Stimulated activated CD8-positive, alpha-beta memory T cell treated with anti-CD3 and anti-CD28 coated beads, Interleukin-4, amount 100 ng/mL, for 4 hours (primary cell): ENCODE measurements at regions not wholly inside any gene's neighbourhood (a gene's known extent, or its start where the extent isn't known, plus 50 kb on each side); places are given as distances from the start of the nearest gene placed in this dataset.
A peak's percentile ranks its signal among the peaks of the same experiment; 100 is the strongest.

Experiments used
- DNase-seq, 2 donors: peaks; one replicate each; pipeline ENCODE4 v3.0.0-alpha.2; 2020; ENCODE audit warnings: low read depth in 2 of 2, low spot score in 1 of 2

DNA sequence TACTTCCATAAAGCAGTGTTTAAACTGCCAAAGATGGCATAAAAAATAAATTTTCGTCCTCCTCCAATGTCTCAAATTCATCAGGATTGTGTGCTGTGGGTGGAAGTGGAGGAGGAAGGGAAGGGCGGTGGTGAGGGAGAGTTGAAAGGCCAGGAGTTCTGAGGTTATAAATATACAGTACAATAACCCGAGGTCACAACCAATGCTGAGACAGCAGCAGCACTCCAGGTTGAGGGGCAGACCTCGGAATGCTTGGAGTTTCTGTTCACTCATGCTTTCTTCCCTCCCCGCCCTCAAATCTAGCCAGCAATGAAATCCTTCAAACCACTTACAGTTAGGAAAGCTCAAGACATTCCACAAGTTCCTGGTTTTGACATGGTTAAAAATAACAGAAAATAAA, 134.0 kb upstream of the SMAD1 start:
- no peak for DNase-seq

DNA sequence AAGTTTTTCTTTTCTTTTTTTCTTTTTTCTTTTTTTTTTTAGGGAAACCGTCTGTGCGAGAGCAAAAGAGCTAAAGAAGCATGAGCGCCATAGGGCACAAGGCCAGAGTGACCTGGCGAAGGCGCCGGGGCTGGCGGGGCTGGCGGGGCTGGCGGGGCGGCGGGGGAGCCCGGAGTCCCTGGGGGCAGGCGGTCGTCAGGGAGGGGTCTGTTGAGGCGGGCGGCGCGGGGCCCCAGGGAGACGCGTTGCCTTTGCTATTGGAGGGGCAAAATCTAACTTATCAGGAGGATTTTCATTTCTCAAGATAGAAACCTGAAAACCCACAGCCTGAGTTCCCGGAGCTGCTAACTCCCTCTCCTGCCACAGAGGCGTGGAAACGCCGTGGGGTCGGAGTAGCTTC, 135.6 kb upstream of the SMAD1 start:
- no peak for DNase-seq

DNA sequence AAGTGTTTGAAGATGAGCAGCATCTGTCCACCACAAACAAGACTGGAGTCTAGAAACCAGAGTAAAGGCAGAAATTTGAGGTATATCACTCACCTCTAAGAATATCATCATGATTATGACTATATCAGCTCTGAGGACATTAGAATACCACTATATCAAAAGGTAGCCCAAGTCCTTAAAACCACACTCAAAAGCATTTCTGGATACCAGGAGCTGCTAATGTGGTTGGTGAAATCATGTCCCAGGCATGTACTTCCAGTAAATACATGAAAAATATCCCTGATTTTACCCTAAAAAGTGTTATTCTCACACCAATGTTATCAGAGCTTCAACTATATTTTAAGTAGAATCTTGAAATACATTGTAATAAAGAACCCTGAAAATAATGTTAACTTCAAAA, 136.3 kb upstream of the SMAD1 start:
- DNase-seq = no peak

DNA sequence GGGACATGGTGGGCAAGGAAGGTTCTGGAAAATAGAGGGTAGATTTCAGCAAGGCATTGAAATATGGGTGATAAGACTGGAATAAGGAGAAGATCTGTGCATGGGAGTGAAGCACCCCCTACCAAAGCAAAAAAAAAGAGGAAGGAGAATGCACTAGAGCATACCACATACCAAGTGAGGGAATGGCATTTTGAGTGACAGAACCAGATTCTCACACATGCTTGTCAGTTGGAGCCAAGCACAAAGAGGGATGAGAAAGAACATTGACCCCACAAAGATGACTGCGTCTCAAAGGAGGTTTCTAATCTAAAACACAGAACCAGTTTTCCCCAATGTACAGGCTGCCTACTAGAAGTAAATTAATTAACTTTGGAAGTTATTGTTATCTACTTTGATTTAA, 140.3 kb upstream of the SMAD1 start:
- DNase-seq = no peak

DNA sequence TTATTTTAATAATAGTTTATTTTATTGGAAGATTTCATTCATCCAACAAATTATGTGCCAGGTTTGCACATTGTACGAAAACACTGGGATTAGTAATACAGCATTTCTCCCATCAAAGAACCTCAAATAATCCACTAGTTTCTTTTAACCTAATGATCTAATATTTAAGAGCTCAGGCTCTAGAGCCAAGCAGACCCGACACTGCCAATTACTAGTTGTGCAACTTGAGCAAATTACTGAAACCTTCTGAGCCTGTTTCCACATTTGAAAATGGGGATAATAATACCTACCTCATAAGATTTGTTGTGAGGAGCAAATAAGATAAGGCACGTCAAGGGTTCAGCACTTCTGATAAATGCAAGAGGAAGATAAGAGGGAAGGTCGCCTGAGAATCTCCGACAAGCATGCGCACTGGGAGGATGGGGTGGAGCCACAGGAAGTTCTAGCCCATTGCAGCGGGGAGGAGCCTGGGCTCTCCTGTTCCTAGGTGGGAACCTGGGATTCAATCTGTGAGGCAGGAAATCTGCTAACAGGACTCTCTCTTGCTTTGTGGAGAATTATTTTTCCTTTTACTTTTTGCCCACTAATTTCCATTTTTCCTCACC, 141.5 kb upstream of the SMAD1 start:
- DNase-seq = no peak

DNA sequence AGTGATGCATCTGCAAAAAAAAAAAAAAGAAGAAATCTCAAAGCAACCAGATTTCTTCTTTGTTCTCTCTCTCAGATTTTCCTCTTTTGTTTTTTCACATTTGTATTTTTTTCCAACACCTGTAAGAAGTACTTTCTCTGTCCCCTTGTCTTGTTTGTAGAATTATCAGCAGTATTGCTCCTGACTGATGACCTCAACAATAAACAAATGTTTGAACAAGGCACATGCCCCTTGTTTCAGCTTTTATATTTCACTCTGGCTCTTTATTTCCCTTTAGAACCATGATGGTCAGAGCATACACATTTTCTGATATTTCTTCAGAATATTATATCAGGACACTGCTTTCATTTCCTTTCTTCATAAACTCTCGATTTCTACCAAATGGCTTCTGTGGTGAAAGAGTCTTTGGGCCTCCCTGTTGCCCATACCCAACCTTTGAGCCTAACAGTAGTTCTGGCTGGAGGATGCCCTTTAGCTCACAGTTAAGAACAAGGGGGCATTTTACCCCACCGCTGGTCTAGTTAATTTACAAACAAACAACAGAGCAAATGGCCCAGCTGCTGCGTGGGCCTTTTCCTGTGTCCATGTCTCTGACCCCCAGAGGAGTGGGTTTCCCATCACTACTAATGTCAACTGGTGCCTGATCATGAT, 142.5 kb upstream of the SMAD1 start:
- no peak for DNase-seq

DNA sequence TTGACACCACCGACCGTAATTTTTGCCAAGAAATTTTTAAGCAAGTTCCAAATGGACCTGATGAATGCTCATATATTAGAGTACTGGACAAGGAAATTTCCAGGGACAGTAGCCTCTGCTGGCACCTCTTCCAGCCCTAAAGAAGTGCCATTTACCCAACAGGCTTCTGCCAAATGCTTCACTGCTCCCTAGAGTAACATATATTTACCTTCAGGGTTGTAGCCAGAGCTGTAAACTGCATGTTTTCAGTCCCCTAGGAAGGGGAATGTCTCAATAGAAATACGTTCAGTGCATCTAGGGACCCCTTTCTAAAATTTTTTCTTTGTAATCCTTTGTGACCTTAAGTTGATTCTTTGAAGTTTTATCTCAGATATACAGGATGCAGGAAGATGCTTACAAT, 143.1 kb upstream of the SMAD1 start:
- DNase-seq = no peak

DNA sequence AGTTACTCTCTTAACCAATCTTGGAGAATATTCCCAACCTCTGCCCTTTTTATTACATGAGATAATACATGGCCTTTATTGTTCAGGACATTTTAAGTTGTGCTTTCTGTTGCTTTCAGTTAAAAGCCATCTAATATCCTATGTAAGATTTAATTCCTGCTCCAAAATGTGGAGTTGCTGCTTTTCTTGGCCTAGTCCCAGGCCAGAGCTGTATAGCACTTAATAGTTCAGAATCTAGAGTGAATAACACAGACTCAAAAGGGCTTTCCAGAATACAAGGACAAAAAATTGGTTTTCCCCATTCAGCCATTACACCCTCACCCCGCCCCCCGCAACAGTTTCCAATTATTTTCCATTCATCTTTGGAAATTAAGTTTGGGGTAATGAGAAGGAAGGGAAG, 144.3 kb upstream of the SMAD1 start:
- no peak for DNase-seq

DNA sequence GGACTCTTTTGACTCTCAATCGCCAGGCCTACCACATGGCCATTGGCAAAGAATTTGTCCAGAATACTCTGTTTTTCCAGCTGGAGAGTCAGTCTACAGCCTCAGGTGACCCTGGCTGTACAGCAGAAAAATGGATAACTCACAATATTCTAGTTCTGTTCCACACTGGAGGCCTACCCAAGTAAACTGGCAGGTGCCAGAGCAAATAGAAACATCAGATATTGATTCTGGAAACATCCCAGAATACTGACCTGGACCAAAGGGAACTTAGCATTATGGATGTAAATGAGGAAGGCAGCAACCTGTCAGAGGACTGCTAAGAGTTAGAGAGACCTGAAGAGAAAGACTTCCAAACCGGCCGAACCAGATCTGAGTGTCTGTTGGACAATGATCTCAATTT, 147.9 kb upstream of the SMAD1 start:
- no peak for DNase-seq

DNA sequence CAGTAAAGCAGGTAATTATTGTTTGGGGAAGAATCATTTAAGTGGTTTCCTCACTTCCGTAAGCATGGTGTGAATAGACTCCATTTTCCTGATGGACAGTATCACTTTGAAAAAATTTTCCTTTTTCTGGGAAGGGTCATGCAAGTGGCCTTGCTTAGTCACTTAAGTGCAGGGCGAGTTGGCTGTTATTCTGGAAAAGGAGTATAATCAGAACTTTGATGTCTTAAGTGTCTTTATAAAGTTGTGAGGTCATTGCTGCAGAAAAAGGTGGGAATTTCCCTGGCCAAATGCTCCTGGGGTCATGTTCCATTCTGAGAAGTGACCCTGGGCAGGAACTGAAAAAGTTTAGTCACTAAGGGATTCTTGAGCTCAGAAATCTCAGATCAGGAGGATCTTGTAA, 146.1 kb upstream of the OTUD4 start:
- no peak for DNase-seq

DNA sequence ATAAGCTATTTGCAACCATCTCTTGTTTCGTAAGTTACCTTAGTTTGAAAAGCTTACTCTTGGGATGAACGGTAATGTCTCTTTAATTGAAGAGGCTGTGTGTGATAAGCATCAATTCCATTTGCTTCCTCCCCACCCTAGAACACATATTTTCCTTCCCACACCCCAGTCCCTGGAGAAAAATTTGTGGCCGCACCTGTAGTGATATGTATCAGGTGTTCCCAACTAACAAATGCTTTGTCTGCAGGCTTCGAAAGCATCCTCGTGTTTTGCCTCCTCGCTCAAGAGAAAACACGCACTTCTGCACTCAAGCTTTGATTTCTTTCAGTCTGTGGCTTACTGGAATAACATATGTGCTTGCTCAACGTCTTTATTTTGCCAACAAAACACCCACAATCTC, 143.8 kb upstream of the OTUD4 start:
- DNase-seq = no peak

DNA sequence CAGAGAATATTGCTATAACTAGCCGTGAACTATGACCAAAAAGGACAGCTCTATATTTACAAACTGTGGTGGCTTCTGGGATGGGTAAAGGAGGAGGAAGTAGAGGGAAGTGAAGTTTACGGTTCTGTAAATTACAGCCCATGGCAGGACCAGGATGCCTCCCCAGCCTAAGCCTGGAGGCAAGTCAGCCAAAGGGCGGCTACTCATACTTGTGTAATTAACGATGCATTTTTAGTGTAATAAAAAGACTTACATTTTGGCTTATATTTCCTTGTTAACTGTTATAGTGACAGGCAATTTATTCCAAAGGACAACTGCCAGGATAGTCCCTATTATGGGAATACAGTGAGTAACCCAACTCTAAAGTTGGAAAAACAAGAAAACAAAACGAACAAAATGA, 139.9 kb upstream of the OTUD4 start:
- DNase-seq = no peak

DNA sequence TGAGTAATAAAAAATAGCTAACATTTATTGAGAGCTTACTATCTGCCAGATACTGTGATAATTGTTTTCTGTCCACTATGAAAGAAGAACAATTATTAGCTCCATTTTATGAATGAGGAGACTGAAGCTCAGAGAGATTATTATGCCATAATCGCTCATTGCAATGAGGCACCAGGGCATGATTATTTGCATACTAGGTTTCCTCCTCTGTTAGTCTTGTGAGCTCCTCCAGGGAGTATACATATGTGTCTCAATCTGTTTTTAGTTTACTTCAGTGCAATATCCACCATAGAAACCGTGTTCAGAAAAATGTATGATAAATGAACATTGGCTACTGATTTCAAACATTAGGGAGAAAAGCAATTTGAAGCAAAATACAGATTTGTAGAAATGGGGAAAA, 139.4 kb upstream of the OTUD4 start:
- no peak for DNase-seq

DNA sequence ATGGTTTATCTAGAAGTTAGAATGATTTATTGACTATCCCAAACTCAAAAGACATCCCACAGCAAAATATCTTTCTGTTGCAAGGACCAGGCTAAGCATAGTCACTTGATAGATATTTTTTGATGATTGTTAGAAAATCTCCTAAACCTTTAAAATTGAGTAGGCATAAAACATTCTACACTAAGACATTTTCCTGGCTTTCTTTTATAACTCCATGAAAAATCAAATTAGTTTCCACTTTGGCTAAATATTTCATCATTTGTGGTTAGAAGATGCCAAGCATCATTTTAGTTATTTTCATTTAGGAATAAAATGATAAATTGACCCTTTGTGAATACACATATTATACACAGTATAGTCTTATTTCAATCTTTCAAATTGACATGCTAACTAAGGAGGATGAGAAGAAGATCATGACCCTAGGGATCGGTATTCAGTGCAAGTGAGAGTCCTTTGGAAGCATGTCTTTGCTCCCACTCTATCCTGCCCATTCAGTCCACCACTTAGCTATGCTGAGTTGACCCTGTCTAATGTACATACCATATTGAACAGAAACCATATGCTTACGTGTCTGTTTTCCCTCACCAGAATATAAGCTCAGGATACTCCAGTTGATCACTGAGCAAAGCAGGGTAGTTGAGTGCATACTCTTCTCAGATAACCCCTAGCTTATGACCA, 136.6 kb upstream of the OTUD4 start:
- DNase-seq = no peak

DNA sequence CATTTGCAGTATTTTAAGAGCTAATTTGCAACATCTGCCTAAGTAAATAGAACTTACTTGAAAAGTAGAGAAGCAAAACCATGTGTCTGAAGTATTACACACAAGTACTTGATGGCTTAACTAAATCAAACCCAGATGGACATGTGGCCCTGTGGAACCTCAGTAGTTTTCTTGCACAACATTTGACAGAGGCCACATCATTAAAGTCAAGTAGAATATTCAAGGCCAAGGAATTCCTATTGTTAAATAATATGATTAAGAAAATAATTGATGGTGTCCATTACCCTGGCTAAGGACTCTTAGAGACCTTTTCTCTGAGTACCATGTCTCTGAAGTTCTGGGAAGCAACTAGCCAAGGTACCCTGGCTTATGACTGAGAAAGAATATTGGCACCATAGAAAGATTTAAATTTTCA, 135.4 kb upstream of the OTUD4 start:
- DNase-seq = no peak

DNA sequence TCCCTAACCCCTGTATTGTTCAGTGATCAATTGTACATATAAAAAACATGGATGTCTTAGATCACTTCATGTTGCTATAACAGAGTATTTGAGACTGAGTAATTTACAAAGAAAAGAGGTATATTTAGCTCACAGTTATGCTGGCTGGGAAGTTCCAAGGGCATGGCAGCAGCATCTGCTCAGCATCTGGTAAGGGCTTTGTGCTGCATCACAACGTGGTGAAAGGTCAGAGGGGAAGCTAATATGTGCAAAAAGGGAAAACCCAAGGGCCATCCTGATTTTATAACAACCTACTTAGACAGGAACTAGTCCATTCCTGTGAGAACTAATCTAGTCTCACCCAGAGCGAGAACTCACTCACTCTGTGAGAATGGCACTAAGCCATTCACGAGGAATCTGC, 128.2 kb upstream of the OTUD4 start:
- no peak for DNase-seq

DNA sequence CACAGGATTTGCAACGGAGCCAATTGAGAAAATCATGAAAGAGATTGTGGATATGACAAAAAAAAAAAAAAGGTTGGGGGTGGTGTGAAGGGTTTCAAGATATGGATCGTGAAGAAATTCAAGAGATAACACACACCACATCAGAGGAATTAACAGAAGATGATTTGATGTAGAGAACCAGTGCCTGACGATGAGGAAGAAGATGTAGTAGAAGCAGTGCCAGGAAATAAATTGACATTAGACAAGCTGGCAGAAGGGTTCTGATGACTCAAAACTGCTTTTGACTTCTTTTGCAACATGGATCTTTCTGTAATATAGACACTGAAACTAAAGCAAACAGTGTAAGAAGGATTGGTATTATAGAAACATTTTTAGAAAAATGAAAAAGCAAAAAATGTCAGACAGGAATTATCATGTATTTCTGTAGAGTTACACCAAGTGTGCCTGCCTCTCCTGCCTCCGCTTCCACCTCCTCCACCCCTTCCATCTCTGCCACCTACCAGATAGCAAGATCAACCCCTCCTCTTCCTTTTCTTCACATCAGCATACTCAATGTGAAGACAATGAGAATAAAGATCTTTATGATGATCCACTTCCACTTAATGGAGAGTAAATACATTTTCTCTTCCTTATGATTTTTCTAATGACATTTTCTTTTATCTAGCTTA, 127.5 kb upstream of the OTUD4 start:
- no peak for DNase-seq

DNA sequence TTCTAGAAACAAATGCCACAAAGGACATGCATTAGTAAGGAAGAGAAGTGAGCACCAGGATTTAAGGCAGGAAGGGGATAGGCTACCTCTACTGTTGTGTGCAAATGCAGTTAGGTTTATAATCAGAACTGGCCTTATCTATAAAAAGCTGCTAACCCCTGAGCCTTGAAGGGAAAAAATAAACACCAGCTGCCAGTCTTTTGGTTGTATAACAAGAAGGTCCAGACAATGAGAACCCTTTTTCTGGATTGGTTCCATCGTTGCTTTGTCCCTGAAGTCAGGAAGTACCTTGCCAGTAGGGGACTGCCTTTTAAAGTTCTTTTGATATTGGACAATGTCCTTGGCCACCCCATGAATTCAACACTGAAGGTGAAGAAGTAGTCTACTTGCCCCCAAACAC, 126.7 kb upstream of the OTUD4 start:
- DNase-seq = no peak

DNA sequence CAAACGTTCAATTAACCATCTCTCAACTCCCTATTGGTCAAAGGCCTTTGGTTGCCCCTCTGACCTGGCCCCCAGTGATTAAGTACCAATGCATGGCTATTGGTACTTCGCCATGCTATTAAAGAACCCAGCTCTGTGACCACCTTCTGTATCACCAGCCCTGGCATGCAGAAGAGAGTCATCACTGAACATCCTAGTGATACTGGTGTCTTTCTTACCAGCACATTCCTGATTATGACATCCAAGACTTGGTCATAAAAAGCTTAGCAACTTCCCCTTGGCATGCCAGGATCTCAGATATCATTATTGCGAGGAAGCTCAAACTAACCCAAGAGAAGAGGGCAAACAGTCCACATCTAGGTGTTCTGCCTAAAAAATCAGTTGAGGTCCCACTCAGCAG, 122.3 kb upstream of the OTUD4 start:
- DNase-seq = no peak

DNA sequence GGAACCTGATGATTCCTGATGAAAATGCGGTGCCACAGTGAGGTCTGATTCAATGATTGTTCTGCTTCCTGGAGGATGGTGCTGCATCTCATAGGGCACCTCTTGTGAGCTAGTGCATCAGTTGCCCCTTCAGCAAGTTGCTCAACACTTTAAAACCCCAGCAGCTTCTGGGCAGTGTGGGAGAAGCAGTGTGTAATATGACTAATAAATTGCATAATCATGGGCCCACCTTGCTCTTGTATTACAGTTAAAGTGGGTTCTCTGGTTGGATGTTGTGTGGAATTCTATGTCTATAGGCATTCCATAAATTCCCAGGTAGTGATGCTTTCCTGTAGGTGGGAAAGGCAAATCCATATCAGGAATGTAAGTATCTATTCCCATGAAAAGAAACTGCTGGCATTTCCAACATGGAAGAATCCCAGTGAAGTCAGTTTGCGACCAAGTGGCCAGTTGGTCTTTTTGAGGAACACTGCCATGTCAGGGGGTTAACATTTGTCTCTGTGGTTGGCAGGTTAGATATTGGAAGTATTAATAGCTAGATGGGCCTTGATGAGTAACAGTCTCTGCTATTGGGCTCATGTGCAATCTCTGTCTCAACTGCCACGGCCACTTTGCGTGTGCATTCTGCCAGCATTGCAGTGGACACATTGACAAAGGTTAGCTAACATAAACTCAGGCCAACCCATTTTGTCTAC, 121.1 kb upstream of the OTUD4 start:
- no peak for DNase-seq

DNA sequence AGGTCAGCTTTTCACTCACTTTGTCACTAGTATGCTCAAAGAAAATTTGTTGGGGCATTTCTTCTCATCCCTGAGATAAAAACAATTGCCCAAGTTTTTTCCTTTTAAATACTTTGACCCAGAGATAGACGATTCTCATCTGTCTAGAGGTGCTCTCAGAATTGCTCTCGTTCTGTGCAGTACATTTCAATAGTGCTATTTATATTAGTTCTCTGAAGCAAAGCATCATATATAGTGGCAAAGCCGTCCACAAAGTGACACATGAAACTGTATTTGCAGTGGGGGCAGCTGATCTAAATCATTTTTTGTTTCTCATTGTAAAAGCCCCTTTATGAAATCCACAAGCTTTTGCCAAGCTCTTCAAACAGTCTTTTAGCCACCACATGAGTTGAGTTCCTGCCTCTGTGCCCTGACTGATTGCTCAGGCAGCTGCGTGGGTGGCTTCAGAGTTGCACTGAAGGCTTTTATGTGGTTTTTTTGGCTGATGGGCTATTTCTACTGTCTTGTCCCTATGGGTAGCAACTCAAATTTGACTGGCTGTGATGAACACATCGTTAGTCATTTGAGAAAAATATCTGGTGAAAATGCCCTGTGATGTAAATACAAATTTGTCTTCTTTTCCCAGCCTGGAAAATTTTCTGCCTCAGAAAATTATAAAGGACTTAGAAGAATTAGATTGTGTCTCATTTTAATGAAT, 119.1 kb upstream of the OTUD4 start:
- peak; percentile 47 to 66 for DNase-seq
